H1 (cell line): ENCODE measurements at regions not wholly inside any gene's neighbourhood (a gene's known extent, or its start where the extent isn't known, plus 50 kb on each side); places are given as distances from the start of the nearest gene placed in this dataset.

ENCODE experiments used
- CTCF ChIP-seq, 3 experiments: IDR thresholded peaks; 1 replicate in 2 of 3; 2 replicates in 1 of 3; pipeline versions ENCODE4 v1.5.1 to v1.6.1; 2011; ENCODE audit warnings: low read length in 3 of 3, mild to moderate bottlenecking in 3 of 3, inconsistent platforms in 2 of 3, low read depth in 1 of 3, moderate library complexity in 1 of 3; ENCODE audit not compliant: insufficient read depth in 1 of 3; ENCODE audit errors: control extremely low read depth in 1 of 3
- POLR2AphosphoS5 ChIP-seq: IDR thresholded peaks from 2 replicates; pipeline ENCODE4 v1.6.1; 2011; ENCODE audit warnings: low read depth, low read length
- TAF1 ChIP-seq: IDR thresholded peaks from 2 replicates; pipeline ENCODE4 v1.6.1; 2011; ENCODE audit warnings: mild to moderate bottlenecking, low read depth, low read length

GRCh38 chr4:3387943-3388361 is 53.8 kb upstream of the HGFAC start:
- TF ChIP-seq TAF1 (no peak), POLR2AphosphoS5 (no peak), CTCF (IDR thresholded peaks at IDR 0.05; ENCODE audit: control extremely low read depth in 1 of 3, insufficient read depth in 1 of 3, low read depth in 1 of 3, low read length in 3 of 3) (no peak)
